Fibroblast of lung (primary cell): ENCODE measurements at regions not wholly inside any gene's neighbourhood (a gene's known extent, or its start where the extent isn't known, plus 50 kb on each side); places are given as distances from the start of the nearest gene placed in this dataset.

ENCODE experiments used
- DNase-seq, 2 donors: peaks; one replicate each; pipeline versions ENCODE4 v3.0.0 to v3.0.0-alpha.2; 2010; ENCODE audit warnings: low read depth in 2 of 2
- H2AFZ ChIP-seq: 2 replicates; pipeline ENCODE4 v1.5.1; 2012; ENCODE audit warnings: low read length, control low read depth, inconsistent platforms
- H3K27ac ChIP-seq: 2 replicates; pipeline ENCODE4 v1.5.1; 2011; ENCODE audit warnings: low read length, control low read depth; ENCODE audit not compliant: insufficient read depth
- H3K27me3 ChIP-seq: 2 replicates; pipeline ENCODE4 v1.5.1; 2011; ENCODE audit warnings: mild to moderate bottlenecking, low read length; ENCODE audit not compliant: control insufficient read depth, insufficient read depth
- H3K36me3 ChIP-seq: 2 replicates; pipeline ENCODE4 v1.5.1; 2011; ENCODE audit warnings: low read length; ENCODE audit not compliant: control insufficient read depth, insufficient read depth
- H3K4me1 ChIP-seq: 2 replicates; pipeline ENCODE4 v1.5.1; 2011; ENCODE audit warnings: low read length; ENCODE audit not compliant: control insufficient read depth, insufficient read depth; ENCODE audit errors: extremely low read depth
- H3K4me2 ChIP-seq: 2 replicates; pipeline ENCODE4 v1.5.1; 2011; ENCODE audit warnings: low read length, control low read depth; ENCODE audit not compliant: insufficient read depth; ENCODE audit errors: extremely low read depth
- H3K4me3 ChIP-seq, 4 experiments: fragments of 200-600 bp in 1 of 4; sonication (generic) in 1 of 4; replicated peaks in 1 of 4; 2 replicates each; pipeline ENCODE4 v1.5.1; 2011 to 2016; ENCODE audit warnings: low read length in 4 of 4, low read depth in 3 of 4, mild to moderate bottlenecking in 3 of 4, control low read depth in 2 of 4, inconsistent platforms in 1 of 4, mixed read lengths in 1 of 4; ENCODE audit not compliant: insufficient read depth in 1 of 4; ENCODE audit errors: control extremely low read depth in 1 of 4
- H3K79me2 ChIP-seq: 2 replicates; pipeline ENCODE4 v1.5.1; 2012; ENCODE audit warnings: mild to moderate bottlenecking, low read length, inconsistent platforms; ENCODE audit not compliant: control insufficient read depth, insufficient read depth
- H3K9ac ChIP-seq: 2 replicates; pipeline ENCODE4 v1.5.1; 2011; ENCODE audit warnings: mild to moderate bottlenecking, low read length, control low read depth; ENCODE audit not compliant: insufficient read depth
- H3K9me3 ChIP-seq: 2 replicates; pipeline ENCODE4 v1.5.1; 2012; ENCODE audit warnings: low read depth, low read length; ENCODE audit not compliant: control insufficient read depth, insufficient read depth
- H4K20me1 ChIP-seq: 2 replicates; pipeline ENCODE4 v1.5.1; 2011; ENCODE audit warnings: low read length; ENCODE audit not compliant: control insufficient read depth, insufficient read depth; ENCODE audit errors: extremely low read depth
- EZH2 ChIP-seq: IDR thresholded peaks from 2 replicates; pipeline ENCODE4 v1.5.1; 2012; ENCODE audit warnings: low read length, control low read depth, mild to moderate bottlenecking; ENCODE audit errors: missing control alignments
- TF ChIP-seq, protein P1 (sequence below), 2 donors: IDR thresholded peaks in 1 of 2; conservative IDR thresholded peaks in 1 of 2; 1 replicate in 1 of 2; 2 replicates in 1 of 2; pipeline ENCODE4 v1.5.1; 2011 to 2012; ENCODE audit warnings: low read length in 2 of 2, control low read depth in 1 of 2, inconsistent platforms in 1 of 2, low read depth in 1 of 2, mild to moderate bottlenecking in 1 of 2

DNA sequence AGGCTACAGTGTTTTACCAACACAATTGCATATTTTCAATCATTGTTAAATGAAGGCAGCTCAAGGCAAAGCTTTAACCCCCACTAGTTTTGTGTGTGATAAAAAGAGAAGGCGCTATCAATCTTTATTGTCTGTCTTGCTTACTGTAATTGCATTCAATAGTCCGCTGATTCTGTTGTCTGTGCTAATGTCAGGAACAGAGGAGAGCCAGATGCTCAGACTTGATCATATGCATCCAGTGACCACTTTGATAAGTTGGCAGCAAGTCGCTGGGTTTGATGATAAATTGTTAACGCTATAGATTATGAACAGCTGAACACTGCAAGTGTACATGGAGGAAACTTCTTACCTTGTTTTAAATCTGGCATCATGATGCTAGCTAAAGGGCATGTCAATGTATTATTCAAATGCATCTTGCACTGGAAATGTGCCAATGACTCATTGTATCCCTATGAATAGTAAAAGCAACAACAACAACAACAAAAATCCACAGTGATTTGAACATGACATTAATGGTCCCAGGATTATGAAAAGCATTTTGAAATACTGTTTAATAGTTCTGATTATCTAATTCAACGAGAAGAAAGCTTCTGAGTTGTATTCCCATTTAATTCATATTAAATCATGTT, 423.5 kb upstream of the FANCL start:
- Histone ChIP-seq H3K9me3 (no peaks in the 10 kb centered on the region), H3K4me2 (no peak overlapping the region), H3K79me2 (no peaks in the 10 kb centered on the region), H2AFZ (no peak overlapping the region), H3K4me3 (no peak overlapping the region), H3K27me3 (no peaks in the 10 kb centered on the region), H3K9ac (no peak overlapping the region), H3K27ac (no peak overlapping the region), H4K20me1 (no peaks in the 10 kb centered on the region), H3K36me3 (no peaks in the 10 kb centered on the region), H3K4me1 (no peaks in the 10 kb centered on the region)
- DNase-seq: no peak
- TF ChIP-seq EZH2: no peak
- TF ChIP-seq, protein P1, sequence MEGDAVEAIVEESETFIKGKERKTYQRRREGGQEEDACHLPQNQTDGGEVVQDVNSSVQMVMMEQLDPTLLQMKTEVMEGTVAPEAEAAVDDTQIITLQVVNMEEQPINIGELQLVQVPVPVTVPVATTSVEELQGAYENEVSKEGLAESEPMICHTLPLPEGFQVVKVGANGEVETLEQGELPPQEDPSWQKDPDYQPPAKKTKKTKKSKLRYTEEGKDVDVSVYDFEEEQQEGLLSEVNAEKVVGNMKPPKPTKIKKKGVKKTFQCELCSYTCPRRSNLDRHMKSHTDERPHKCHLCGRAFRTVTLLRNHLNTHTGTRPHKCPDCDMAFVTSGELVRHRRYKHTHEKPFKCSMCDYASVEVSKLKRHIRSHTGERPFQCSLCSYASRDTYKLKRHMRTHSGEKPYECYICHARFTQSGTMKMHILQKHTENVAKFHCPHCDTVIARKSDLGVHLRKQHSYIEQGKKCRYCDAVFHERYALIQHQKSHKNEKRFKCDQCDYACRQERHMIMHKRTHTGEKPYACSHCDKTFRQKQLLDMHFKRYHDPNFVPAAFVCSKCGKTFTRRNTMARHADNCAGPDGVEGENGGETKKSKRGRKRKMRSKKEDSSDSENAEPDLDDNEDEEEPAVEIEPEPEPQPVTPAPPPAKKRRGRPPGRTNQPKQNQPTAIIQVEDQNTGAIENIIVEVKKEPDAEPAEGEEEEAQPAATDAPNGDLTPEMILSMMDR (conservative IDR thresholded peaks at IDR 0.05 in 1 of 2, IDR thresholded peaks at IDR 0.05 in 1 of 2; ENCODE audit: low read depth in 1 of 2, low read length in 2 of 2): no peak

DNA sequence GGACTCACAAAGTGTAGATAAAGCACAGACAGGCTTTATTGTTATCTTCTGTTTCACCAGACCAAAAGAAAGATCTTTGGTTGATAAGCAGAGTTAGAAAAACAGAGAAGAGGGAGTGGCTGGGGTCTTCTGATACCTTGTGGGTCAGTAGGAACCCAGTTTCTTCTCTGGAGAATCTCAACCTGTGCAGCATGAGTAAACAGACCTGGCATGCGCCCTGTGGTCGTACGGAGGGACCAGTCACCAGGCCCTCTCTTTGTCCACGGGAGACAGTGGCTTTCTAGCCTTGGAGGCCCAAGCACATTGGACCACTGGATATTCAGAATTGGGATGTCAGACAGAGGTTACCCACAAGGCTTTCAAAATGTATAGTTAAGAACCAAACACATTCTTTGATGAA, 418.9 kb upstream of the FANCL start:
- Histone ChIP-seq H2AFZ (no peak overlapping the region), H3K4me2 (no peak overlapping the region)
- DNase-seq: no peak

DNA sequence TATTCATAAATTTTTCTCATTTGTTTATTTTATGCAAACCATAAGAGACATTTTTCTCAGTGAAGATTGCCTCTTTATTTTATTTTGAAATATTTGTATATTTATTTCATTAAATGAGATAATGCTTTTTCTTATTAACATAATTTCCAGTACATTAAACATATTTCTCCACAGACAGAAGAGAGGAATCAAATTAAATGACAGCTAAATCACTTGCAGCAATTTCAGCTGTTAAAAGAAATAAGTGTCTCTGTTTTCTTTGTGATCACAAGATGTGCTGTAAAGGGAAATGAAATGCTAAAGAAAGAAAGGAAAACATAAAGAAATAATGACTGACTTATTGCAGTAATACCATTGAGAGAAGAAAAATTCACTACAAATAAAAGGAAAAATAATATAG, 414.0 kb upstream of the FANCL start:
- Histone ChIP-seq H3K27me3 (no peaks in the 10 kb centered on the region), H3K27ac (no peak overlapping the region), H3K36me3 (no peaks in the 10 kb centered on the region), H3K4me1 (no peaks in the 10 kb centered on the region), H3K9me3 (no peaks in the 10 kb centered on the region), H3K4me2 (no peak overlapping the region), H3K4me3 (no peak overlapping the region), H2AFZ (no peak overlapping the region), H3K79me2 (no peaks in the 10 kb centered on the region), H3K9ac (no peak overlapping the region), H4K20me1 (no peaks in the 10 kb centered on the region)
- TF ChIP-seq EZH2: no peak
- TF ChIP-seq, protein P1 (conservative IDR thresholded peaks at IDR 0.05 in 1 of 2, IDR thresholded peaks at IDR 0.05 in 1 of 2; ENCODE audit: low read depth in 1 of 2, low read length in 2 of 2): no peak
- no peak for DNase-seq

More for the DNA sequence above, 418.9 kb upstream of the FANCL start:
- H3K36me3 ChIP-seq: no peaks in the 10 kb centered on the region
- H3K9me3 ChIP-seq: no peaks in the 10 kb centered on the region
- no peak for TF ChIP-seq EZH2
- TF ChIP-seq, protein P1 (conservative IDR thresholded peaks at IDR 0.05 in 1 of 2, IDR thresholded peaks at IDR 0.05 in 1 of 2; ENCODE audit: low read depth in 1 of 2, low read length in 2 of 2): no peak
- no peaks in the 10 kb centered on the region for H4K20me1 ChIP-seq
- H3K27me3 ChIP-seq: no peaks in the 10 kb centered on the region
- no peak overlapping the region for H3K27ac ChIP-seq
- no peak overlapping the region for H3K9ac ChIP-seq
- H3K79me2 ChIP-seq: no peaks in the 10 kb centered on the region
- H3K4me3 ChIP-seq: no peak overlapping the region
- no peaks in the 10 kb centered on the region for H3K4me1 ChIP-seq
